Thoracic aorta (tissue), 2 donors: ENCODE measurements at regions not wholly inside any gene's neighbourhood (a gene's known extent, or its start where the extent isn't known, plus 50 kb on each side); places are given as distances from the start of the nearest gene placed in this dataset.

ENCODE experiments used
- ATAC-seq: fragments of 150-250 bp; one replicate; pipeline ENCODE4 v1.8.0; 2017; ENCODE audit warnings: low read depth; ENCODE audit not compliant: insufficient number of reproducible peaks, low FRiP score
- DNase-seq: peaks from one replicate; pipeline ENCODE4 v3.0.0-alpha.2; 2020; ENCODE audit warnings: low spot score
- H3K27ac ChIP-seq, 2 donors: fragments of 200-600 bp; sonication (generic); 1 replicate in 1 of 2; 2 replicates in 1 of 2; pipeline ENCODE4 v1.5.1; 2016; ENCODE audit warnings: mild to moderate bottlenecking in 2 of 2, moderate library complexity in 2 of 2
- H3K27me3 ChIP-seq: fragments of 200-600 bp; sonication (generic); replicated peaks from 2 replicates; pipeline ENCODE4 v1.6.0; 2016; ENCODE audit warnings: mild to moderate bottlenecking; ENCODE audit not compliant: insufficient read depth
- H3K36me3 ChIP-seq: fragments of 200-600 bp; sonication (generic); one replicate; pipeline ENCODE4 v1.5.1; 2016
- H3K4me1 ChIP-seq, 2 donors: fragments of 200-600 bp; sonication (generic); 1 replicate in 1 of 2; 2 replicates in 1 of 2; pipeline versions ENCODE4 v1.5.1 to v1.6.0; 2016; ENCODE audit warnings: low read depth in 2 of 2, mild to moderate bottlenecking in 1 of 2; ENCODE audit not compliant: control insufficient read depth in 1 of 2
- H3K4me3 ChIP-seq: fragments of 200-600 bp; sonication (generic); 2 replicates; pipeline ENCODE4 v1.5.1; 2016; ENCODE audit warnings: mild to moderate bottlenecking
- H3K9me3 ChIP-seq: fragments of 200-600 bp; sonication (generic); 2 replicates; pipeline ENCODE4 v1.5.1; 2016
- CTCF ChIP-seq: fragments of 200-600 bp; sonication (generic); IDR thresholded peaks from one replicate; pipeline ENCODE4 v1.5.1; 2019; ENCODE audit warnings: antibody characterized with exemption

- no peaks in the 10 kb centered on the region for H3K9me3 ChIP-seq
- H3K27me3 ChIP-seq, result no peaks in the 10 kb centered on the region
- H3K4me3 ChIP-seq, result no peak overlapping the region
- TF ChIP-seq CTCF, result no peak
- no peak for ATAC-seq
- no peak overlapping the region for H3K27ac ChIP-seq
- DNase-seq, result no peak
- H3K36me3 ChIP-seq, result no peaks in the 10 kb centered on the region
- peaks cover 0 to 7% of the 10 kb centered on the region in 2 donors for H3K4me1 ChIP-seq
Observed at GRCh38 chr17:73933871-73934270, 269.6 kb upstream of the RPL38 start.

- H3K4me1 ChIP-seq, result peaks cover 0 to 7% of the 10 kb centered on the region in 2 donors
- no peaks in the 10 kb centered on the region for H3K9me3 ChIP-seq
- no peak for TF ChIP-seq CTCF
- ATAC-seq (no peak), DNase-seq (no peak)
- no peaks in the 10 kb centered on the region for H3K36me3 ChIP-seq
- H3K27me3 ChIP-seq, result no peaks in the 10 kb centered on the region
- H3K27ac ChIP-seq, result no peak overlapping the region
- no peak overlapping the region for H3K4me3 ChIP-seq
Observed at GRCh38 chr17:73934696-73935095, 268.8 kb upstream of the RPL38 start.

- DNase-seq, result no peak
- no peaks in the 10 kb centered on the region for H3K36me3 ChIP-seq
- peaks cover 0 to 7% of the 10 kb centered on the region in 2 donors for H3K4me1 ChIP-seq
- H3K27ac ChIP-seq, result no peak overlapping the region
- H3K9me3 ChIP-seq, result no peaks in the 10 kb centered on the region
- ATAC-seq, result no peak
- no peak for TF ChIP-seq CTCF
- H3K4me3 ChIP-seq, result no peak overlapping the region
- H3K27me3 ChIP-seq, result no peaks in the 10 kb centered on the region
Observed at GRCh38 chr17:73936908-73937627, 266.4 kb upstream of the RPL38 start.

DNA sequence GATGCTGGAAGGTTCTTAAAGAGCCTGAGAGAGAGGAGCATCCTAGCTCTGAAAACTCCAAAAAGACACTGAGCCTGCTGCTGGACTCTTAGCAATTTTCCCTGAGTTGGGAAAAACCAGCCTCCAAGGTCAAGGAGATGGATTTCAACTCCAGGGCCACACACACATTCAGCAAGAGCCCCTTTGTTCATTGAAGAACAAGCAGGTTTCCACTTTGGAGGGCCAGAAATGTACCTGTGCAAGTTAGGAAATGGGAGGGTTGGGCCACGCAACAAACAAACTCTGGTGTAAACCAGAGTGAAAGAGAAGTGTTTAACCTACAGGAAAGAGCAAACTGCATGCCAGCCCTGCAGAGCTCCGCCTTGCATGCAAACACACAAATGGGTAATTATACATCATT lies 264.8 kb upstream of the RPL38 start:
- TF ChIP-seq CTCF, result no peak
- DNase-seq, result no peak
- H3K4me1 ChIP-seq, result peaks cover 0 to 7% of the 10 kb centered on the region in 2 donors
- no peaks in the 10 kb centered on the region for H3K9me3 ChIP-seq
- no peak overlapping the region for H3K4me3 ChIP-seq
- no peaks in the 10 kb centered on the region for H3K27me3 ChIP-seq
- no peak for ATAC-seq
- no peaks in the 10 kb centered on the region for H3K36me3 ChIP-seq
- no peak overlapping the region for H3K27ac ChIP-seq

- ATAC-seq, result no peak
- no peak overlapping the region for H3K4me3 ChIP-seq
- no peak for TF ChIP-seq CTCF
- no peak for DNase-seq
- H3K27me3 ChIP-seq, result no peaks in the 10 kb centered on the region
- H3K27ac ChIP-seq, result no peak overlapping the region
- H3K9me3 ChIP-seq, result no peaks in the 10 kb centered on the region
- no peaks in the 10 kb centered on the region for H3K36me3 ChIP-seq
- no peaks in the 10 kb centered on the region for H3K4me1 ChIP-seq
Observed at GRCh38 chr17:73939806-73940205, 263.7 kb upstream of the RPL38 start.
